ENCODE measurements at regions not wholly inside any gene's neighbourhood (a gene's known extent, or its start where the extent isn't known, plus 50 kb on each side); places are given as distances from the start of the nearest gene placed in this dataset.

GRCh38 chrX:63441717-63442116, 90.6 kb upstream of the SPIN4 start:
- H3K9ac ChIP-seq (ENCODE audit: low read depth in 1 of 2, low read length in 2 of 2): no peak overlapping the region
- no peaks in the 10 kb centered on the region for H3K27me3 ChIP-seq (ENCODE audit: control insufficient read depth in 4 of 4, insufficient read depth in 4 of 4, low read length in 3 of 4)
- no peaks in the 10 kb centered on the region for H3K4me1 ChIP-seq (ENCODE audit: control insufficient read depth in 4 of 4, insufficient read depth in 4 of 4, low read length in 3 of 4)
- no peak overlapping the region for H3K27ac ChIP-seq (ENCODE audit: low read depth in 1 of 2, low read length in 2 of 2)
- 91% methylated on average over 2 of the region's 2 CpGs for WGBS
- H3K4me3 ChIP-seq (ENCODE audit: low read depth in 1 of 3, low read length in 3 of 3): no peak overlapping the region
- DNase-seq (ENCODE audit: low spot score): no peak
- H3K9me3 ChIP-seq (ENCODE audit: control insufficient read depth in 4 of 4, low read length in 3 of 4): no peaks in the 10 kb centered on the region
- no peak for TF ChIP-seq SP1 (IDR thresholded peaks at IDR 0.05)
- no peak for TF ChIP-seq RXRA (IDR thresholded peaks at IDR 0.05)
- TF ChIP-seq ATF3 (IDR thresholded peaks at IDR 0.05): no peak
- TF ChIP-seq HNF4G (IDR thresholded peaks at IDR 0.05): no peak
- TF ChIP-seq FOXA1 (IDR thresholded peaks at IDR 0.05): no peak
- TF ChIP-seq TAF1 (conservative IDR thresholded peaks at IDR 0.05): no peak
- no peak for TF ChIP-seq NR2F2 (IDR thresholded peaks at IDR 0.05)
- TF ChIP-seq FOXA2 (IDR thresholded peaks at IDR 0.05): no peak
- no peak for TF ChIP-seq REST (IDR thresholded peaks at IDR 0.05)
- no peak for TF ChIP-seq ZBTB33 (IDR thresholded peaks at IDR 0.05)
- no peak for TF ChIP-seq JUND (IDR thresholded peaks at IDR 0.05)
- TF ChIP-seq RAD21 (IDR thresholded peaks at IDR 0.05): no peak
- TF ChIP-seq HNF4A (conservative IDR thresholded peaks at IDR 0.05): no peak
- no peak for TF ChIP-seq YY1 (IDR thresholded peaks at IDR 0.05)
- TF ChIP-seq CTCF (IDR thresholded peaks at IDR 0.05; ENCODE audit: low read depth, low read length, missing input control): no peak
- TF ChIP-seq EGR1 (IDR thresholded peaks at IDR 0.05; ENCODE audit: low read depth in 2 of 2): no peak
- TF ChIP-seq MAX (IDR thresholded peaks at IDR 0.05): no peak
- no peak for TF ChIP-seq GABPA (IDR thresholded peaks at IDR 0.05 in 1 of 2, conservative IDR thresholded peaks at IDR 0.05 in 1 of 2)
- peaks cover 0 to 2% (median 0%) of the 10 kb centered on the region in 4 donors for H3K36me3 ChIP-seq (ENCODE audit: control insufficient read depth in 4 of 4, insufficient read depth in 3 of 4, low read depth in 1 of 4, low read length in 3 of 4)

All from liver (tissue), 8 donors.